Neuronal stem cell (in vitro differentiated cells): ENCODE measurements at regions not wholly inside any gene's neighbourhood (a gene's known extent, or its start where the extent isn't known, plus 50 kb on each side); places are given as distances from the start of the nearest gene placed in this dataset.

Experiments
- DNase-seq: peaks from one replicate; pipeline ENCODE4 v3.0.0-alpha.2; 2013; ENCODE audit warnings: low spot score
- H2AFZ ChIP-seq: one replicate; pipeline ENCODE4 v1.6.1; 2013; ENCODE audit warnings: mild to moderate bottlenecking, low read length, inconsistent platforms
- H2AK5ac ChIP-seq: 2 replicates; pipeline ENCODE4 v1.6.1; 2013; ENCODE audit warnings: low read depth, mild to moderate bottlenecking, inconsistent platforms, low read length, moderate library complexity, mixed read lengths
- H2BK120ac ChIP-seq: 2 replicates; pipeline ENCODE4 v1.6.1; 2013; ENCODE audit warnings: low read depth, mild to moderate bottlenecking, inconsistent platforms, low read length, moderate library complexity, mixed read lengths
- H2BK12ac ChIP-seq: one replicate; pipeline ENCODE4 v1.6.1; 2013; ENCODE audit warnings: low read length, inconsistent platforms
- H2BK15ac ChIP-seq: 2 replicates; pipeline ENCODE4 v1.6.1; 2013; ENCODE audit warnings: mild to moderate bottlenecking, low read length, inconsistent platforms, mixed read lengths
- H2BK5ac ChIP-seq: one replicate; pipeline ENCODE4 v1.6.1; 2013; ENCODE audit warnings: inconsistent platforms, mild to moderate bottlenecking, low read length, moderate library complexity
- H3K14ac ChIP-seq: one replicate; pipeline ENCODE4 v1.6.1; 2013; ENCODE audit warnings: low read length, inconsistent platforms
- H3K18ac ChIP-seq: 2 replicates; pipeline ENCODE4 v1.6.1; 2013; ENCODE audit warnings: low read length, inconsistent platforms
- H3K23ac ChIP-seq: 2 replicates; pipeline ENCODE4 v1.6.1; 2013; ENCODE audit warnings: low read depth, mild to moderate bottlenecking, mixed read lengths, low read length, inconsistent platforms; ENCODE audit not compliant: poor library complexity
- H3K27ac ChIP-seq: replicated peaks from 3 replicates; pipeline ENCODE4 v1.5.1; 2013; ENCODE audit warnings: low read length, inconsistent platforms
- H3K27me3 ChIP-seq, 3 experiments: 2 replicates each; pipeline ENCODE4 v1.6.1; 2013; ENCODE audit warnings: low read length in 3 of 3, mild to moderate bottlenecking in 2 of 3, inconsistent platforms in 1 of 3, low read depth in 1 of 3, mixed read lengths in 1 of 3, moderate library complexity in 1 of 3; ENCODE audit not compliant: control insufficient read depth in 3 of 3, insufficient read depth in 3 of 3
- H3K36me3 ChIP-seq, 2 donors: replicated peaks in 1 of 2; 2 replicates each; pipeline ENCODE4 v1.6.1; 2013; ENCODE audit warnings: low read length in 2 of 2; ENCODE audit not compliant: control insufficient read depth in 2 of 2, insufficient read depth in 2 of 2
- H3K4ac ChIP-seq: 2 replicates; pipeline ENCODE4 v1.6.1; 2013; ENCODE audit warnings: inconsistent platforms, mild to moderate bottlenecking, low read length, moderate library complexity
- H3K4me1 ChIP-seq, 2 donors: 1 replicate in 1 of 2; 2 replicates in 1 of 2; pipeline ENCODE4 v1.6.1; 2013; ENCODE audit warnings: low read length in 2 of 2, low read depth in 1 of 2; ENCODE audit not compliant: control insufficient read depth in 2 of 2, insufficient read depth in 1 of 2
- H3K4me2 ChIP-seq: one replicate; pipeline ENCODE4 v1.6.1; 2013; ENCODE audit warnings: mild to moderate bottlenecking, low read length, inconsistent platforms; ENCODE audit not compliant: insufficient read depth, poor library complexity, severe bottlenecking
- H3K4me3 ChIP-seq, 2 donors: 2 replicates each; pipeline ENCODE4 v1.5.1; 2013; ENCODE audit warnings: low read length in 2 of 2, mild to moderate bottlenecking in 2 of 2, inconsistent platforms in 1 of 2, moderate library complexity in 1 of 2
- H3K79me1 ChIP-seq: one replicate; pipeline ENCODE4 v1.6.1; 2013; ENCODE audit warnings: low read depth, mild to moderate bottlenecking, inconsistent platforms, low read length, moderate library complexity
- H3K9ac ChIP-seq: one replicate; pipeline ENCODE4 v1.6.1; 2013; ENCODE audit warnings: mild to moderate bottlenecking, low read depth, low read length, inconsistent platforms; ENCODE audit not compliant: poor library complexity
- H3K9me3 ChIP-seq, 2 donors: replicated peaks in 1 of 2; 2 replicates each; pipeline versions ENCODE3 to v1.6.1; 2013; ENCODE audit warnings: low read length in 2 of 2, mild to moderate bottlenecking in 2 of 2, inconsistent platforms in 1 of 2, low read depth in 1 of 2, mixed read lengths in 1 of 2, moderate library complexity in 1 of 2; ENCODE audit not compliant: control insufficient read depth in 2 of 2, insufficient read depth in 1 of 2
- H4K8ac ChIP-seq: one replicate; pipeline ENCODE4 v1.6.1; 2013; ENCODE audit warnings: low read depth, mild to moderate bottlenecking, inconsistent platforms, low read length, moderate library complexity
- H4K91ac ChIP-seq: one replicate; pipeline ENCODE4 v1.6.1; 2013; ENCODE audit warnings: low read length, low read depth, mild to moderate bottlenecking, inconsistent platforms; ENCODE audit not compliant: poor library complexity
- whole genome bisulfite sequencing, 2 donors: extraction: QIAGEN DNeasy Blood & Tissue Kit; methylation state at CpG; one replicate each; pipeline ENCODE4 v1.1.7; 2013; ENCODE audit warnings: missing lambda C conversion rate in 2 of 2, mixed read lengths in 1 of 2; ENCODE audit not compliant: insufficient read length in 2 of 2, insufficient replicate concordance in 1 of 2; ENCODE audit errors: extremely low coverage in 2 of 2; 5-methylcytosine and 5-hydroxymethylcytosine counted together

DNA sequence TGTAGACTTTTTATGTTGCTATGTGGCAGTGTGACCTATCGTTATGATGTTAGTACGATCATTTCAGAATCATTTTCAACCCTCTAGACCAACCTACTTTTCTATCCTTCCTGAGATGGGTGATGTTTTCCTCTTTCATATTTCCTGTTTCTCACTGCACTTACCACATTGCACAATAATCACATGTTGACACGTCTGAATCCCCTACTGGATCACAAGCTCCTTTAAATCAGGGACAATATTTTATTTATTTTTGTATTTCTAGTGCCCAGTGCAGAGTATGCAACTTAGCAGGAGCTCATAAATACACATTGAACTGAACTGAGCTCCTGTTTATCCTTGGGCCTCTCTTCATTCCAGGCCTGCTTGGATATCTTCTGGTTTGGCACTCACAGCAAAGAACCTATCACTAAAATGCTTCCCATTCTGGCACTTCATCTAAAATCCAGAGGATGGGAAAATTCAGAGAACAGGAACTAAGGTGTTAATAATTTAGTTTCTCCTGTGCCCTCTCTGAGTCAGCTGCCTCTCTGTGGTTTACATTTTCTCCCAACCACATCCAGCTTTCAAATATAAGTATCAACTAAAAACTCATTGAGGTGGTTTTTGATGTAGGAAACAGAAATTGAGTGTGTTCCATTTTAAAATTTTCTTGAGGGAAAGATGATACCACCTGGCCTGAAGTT is 69.4 kb upstream of the DYRK2 start:
- H2AK5ac ChIP-seq = no peak overlapping the region
- no peak overlapping the region for H2AFZ ChIP-seq
- no peak overlapping the region for H3K4me2 ChIP-seq
- H3K14ac ChIP-seq = no peak overlapping the region
- DNase-seq = no peak
- H3K79me1 ChIP-seq = no peaks in the 10 kb centered on the region
- H4K91ac ChIP-seq = no peak overlapping the region
- no peaks in the 10 kb centered on the region for H3K4me1 ChIP-seq
- H3K9me3 ChIP-seq = no peaks in the 10 kb centered on the region
- no peak overlapping the region for H2BK5ac ChIP-seq
- no peak overlapping the region for H2BK15ac ChIP-seq
- no peak overlapping the region for H4K8ac ChIP-seq
- no peak overlapping the region for H3K9ac ChIP-seq
- H2BK12ac ChIP-seq = no peak overlapping the region
- no peak overlapping the region for H2BK120ac ChIP-seq
- no peak overlapping the region for H3K27ac ChIP-seq
- H3K27me3 ChIP-seq = no peaks in the 10 kb centered on the region
- no peak overlapping the region for H3K4me3 ChIP-seq
- no CpG with 5 or more reads among the region's 3 CpGs for WGBS, 2 donors
- H3K36me3 ChIP-seq = no peaks in the 10 kb centered on the region
- H3K18ac ChIP-seq = no peak overlapping the region
- no peak overlapping the region for H3K4ac ChIP-seq
- no peak overlapping the region for H3K23ac ChIP-seq

DNA sequence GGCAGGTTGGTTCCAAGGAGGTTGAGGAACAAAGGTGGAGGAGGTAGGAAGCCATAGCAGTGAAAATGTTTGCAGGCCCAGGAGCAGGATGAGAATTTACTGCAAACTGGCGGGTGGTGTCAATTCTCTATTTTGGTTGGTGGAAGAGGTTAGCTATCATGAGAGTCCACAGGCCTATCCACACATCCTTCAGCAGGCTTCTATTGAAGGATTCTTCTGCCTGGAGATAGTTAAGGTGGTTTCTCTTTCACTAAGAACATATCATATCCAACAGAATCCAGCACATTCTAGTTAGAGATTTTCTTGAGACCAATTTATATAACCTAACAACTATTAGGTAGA is 68.9 kb upstream of the DYRK2 start:
- Histone ChIP-seq H3K36me3 (no peaks in the 10 kb centered on the region), H2BK120ac (no peak overlapping the region), H3K79me1 (no peaks in the 10 kb centered on the region), H2AFZ (no peak overlapping the region), H3K27ac (no peak overlapping the region), H2BK5ac (no peak overlapping the region), H3K18ac (no peak overlapping the region), H2BK12ac (no peak overlapping the region), H3K14ac (no peak overlapping the region), H4K8ac (no peak overlapping the region), H2AK5ac (no peak overlapping the region), H3K4me2 (no peak overlapping the region), H3K27me3 (no peaks in the 10 kb centered on the region), H3K9ac (no peak overlapping the region), H3K4ac (no peak overlapping the region), H2BK15ac (no peak overlapping the region), H3K4me1 (no peaks in the 10 kb centered on the region), H3K9me3 (no peaks in the 10 kb centered on the region), H4K91ac (no peak overlapping the region), H3K4me3 (no peak overlapping the region), H3K23ac (no peak overlapping the region)
- DNase-seq = no peak
- no CpG with 5 or more reads among the region's 1 CpG for WGBS, 2 donors

DNA sequence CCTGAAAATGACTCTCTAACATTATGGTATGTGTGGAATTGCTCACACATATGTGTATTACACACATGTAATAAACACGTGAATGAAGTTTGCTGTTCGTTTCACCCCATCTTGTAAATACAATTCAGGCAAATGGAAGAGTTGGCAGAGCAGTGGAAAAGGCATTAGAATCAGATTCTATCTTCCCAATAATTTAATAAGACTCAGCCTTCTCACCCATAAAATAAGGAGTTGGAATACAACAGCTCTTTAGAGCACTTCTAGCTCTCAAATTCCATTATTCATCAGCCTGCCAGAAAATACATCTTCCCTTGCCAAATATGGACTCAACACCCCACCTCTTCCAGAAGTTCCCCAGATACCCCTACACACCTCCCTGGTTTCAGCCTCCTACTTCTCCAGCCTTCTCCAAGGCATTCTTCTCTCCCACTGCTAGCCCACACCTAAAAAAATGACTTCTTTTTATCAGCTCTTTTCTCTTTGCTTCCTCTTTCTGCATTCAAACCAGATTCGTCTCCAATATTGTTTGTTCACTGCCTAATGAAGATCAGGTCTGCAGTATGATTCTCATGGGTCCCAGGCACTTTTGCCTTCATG is 66.2 kb upstream of the DYRK2 start:
- Histone ChIP-seq H3K9ac (no peak overlapping the region), H3K23ac (no peak overlapping the region), H3K14ac (no peak overlapping the region), H2AFZ (no peak overlapping the region), H3K4me1 (no peaks in the 10 kb centered on the region), H3K4me3 (no peak overlapping the region), H3K27me3 (no peaks in the 10 kb centered on the region), H3K36me3 (no peaks in the 10 kb centered on the region), H3K27ac (no peak overlapping the region), H3K4me2 (no peak overlapping the region), H2AK5ac (no peak overlapping the region), H2BK120ac (no peak overlapping the region), H3K79me1 (no peaks in the 10 kb centered on the region), H3K4ac (no peak overlapping the region), H4K8ac (no peak overlapping the region), H2BK5ac (no peak overlapping the region), H4K91ac (no peak overlapping the region), H2BK12ac (no peak overlapping the region), H3K9me3 (no peaks in the 10 kb centered on the region), H3K18ac (no peak overlapping the region), H2BK15ac (no peak overlapping the region)
- no peak for DNase-seq
- WGBS, 2 donors = no CpG with 5 or more reads among the region's 3 CpGs

DNA sequence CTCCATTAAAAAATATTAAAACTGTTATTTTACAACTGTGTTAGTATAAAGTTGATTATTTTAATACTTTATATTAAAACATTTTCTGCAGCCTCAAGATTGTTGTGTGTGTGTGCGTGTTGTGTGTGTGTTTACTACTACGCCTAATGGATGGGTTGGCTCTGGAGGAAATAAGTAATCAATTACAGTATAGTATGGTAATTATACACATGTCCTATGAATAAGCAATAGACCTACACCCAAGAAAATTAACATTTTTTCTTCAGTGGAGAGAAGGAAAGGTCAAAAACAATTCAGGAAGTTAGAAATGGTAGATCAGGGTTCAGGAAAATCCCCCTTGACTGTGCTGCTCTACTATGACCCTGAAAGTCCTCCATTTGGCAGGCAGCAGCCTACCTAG is 65.7 kb upstream of the DYRK2 start:
- WGBS, 2 donors = no CpG with 5 or more reads among the region's 2 CpGs
- Histone ChIP-seq H3K9ac (no peak overlapping the region), H3K4me3 (no peak overlapping the region), H3K9me3 (no peaks in the 10 kb centered on the region), H4K8ac (no peak overlapping the region), H4K91ac (no peak overlapping the region), H3K4me2 (no peak overlapping the region), H3K4ac (no peak overlapping the region), H3K14ac (no peak overlapping the region), H3K79me1 (no peaks in the 10 kb centered on the region), H3K36me3 (no peaks in the 10 kb centered on the region), H3K4me1 (no peaks in the 10 kb centered on the region), H3K27ac (no peak overlapping the region), H2BK5ac (no peak overlapping the region), H3K23ac (no peak overlapping the region), H3K27me3 (no peaks in the 10 kb centered on the region), H2AK5ac (no peak overlapping the region), H3K18ac (no peak overlapping the region), H2BK120ac (no peak overlapping the region), H2BK12ac (no peak overlapping the region), H2BK15ac (no peak overlapping the region), H2AFZ (no peak overlapping the region)
- DNase-seq = no peak
